SK-N-DZ (cell line): ENCODE measurements at regions not wholly inside any gene's neighbourhood (a gene's known extent, or its start where the extent isn't known, plus 50 kb on each side); places are given as distances from the start of the nearest gene placed in this dataset.
A peak's percentile ranks its signal among the peaks of the same experiment; 100 is the strongest.

ENCODE experiments used
- DNase-seq: peaks from one replicate; pipeline ENCODE4 v3.0.0-alpha.2; 2015; ENCODE audit warnings: low spot score

DNA sequence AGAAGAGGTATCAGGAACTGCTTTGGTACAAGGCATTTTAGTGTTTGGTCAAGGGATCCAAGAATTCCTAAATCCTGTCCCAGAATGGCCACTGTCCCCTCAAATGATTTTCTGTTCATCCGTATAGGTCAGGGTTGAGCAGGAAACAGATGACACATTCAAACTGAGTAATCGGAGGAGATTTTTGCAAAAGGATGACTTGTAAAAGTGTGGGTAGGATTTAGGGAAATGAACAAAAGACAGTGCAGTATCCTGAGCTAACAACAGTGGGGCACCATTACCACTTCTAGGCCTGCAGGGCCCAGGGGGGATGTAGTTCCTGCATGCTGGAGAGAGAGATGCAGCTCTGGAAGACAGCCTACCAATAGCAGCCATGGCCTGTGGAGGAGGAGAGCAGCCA, 290.1 kb downstream of the ZSWIM6 start:
- no peak for DNase-seq

DNA sequence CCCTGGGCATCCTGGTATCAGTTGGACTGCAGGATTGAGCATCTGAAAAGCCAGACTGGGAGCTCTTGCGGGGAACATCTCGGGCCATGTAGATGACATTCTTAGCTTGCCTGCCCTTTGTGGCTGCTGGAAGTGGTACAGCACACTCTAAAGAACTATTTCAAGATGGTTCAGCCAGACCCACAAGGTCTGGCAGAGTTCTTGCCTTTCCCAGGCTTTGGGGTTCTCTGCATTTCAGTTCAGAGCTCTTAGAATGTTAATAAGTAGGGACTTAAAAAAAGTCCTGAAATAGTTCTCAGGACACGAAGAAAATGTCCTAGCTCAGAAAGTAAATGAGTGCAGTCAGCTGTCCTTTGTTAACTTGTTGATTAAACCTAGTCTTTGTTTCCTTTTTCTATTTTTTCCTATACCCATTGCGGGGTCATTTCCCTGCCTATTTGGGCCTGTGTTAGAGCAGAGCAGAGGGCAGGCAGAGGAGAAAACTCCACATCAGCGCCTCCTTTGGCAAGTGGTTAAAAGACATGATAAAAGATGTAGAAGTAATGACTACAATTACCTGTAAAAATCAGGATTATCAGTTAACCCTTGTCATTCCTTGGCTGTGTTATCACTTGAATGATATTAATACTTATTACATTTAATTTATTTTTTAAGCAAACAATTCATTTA, 291.5 kb downstream of the ZSWIM6 start:
- no peak for DNase-seq

DNA sequence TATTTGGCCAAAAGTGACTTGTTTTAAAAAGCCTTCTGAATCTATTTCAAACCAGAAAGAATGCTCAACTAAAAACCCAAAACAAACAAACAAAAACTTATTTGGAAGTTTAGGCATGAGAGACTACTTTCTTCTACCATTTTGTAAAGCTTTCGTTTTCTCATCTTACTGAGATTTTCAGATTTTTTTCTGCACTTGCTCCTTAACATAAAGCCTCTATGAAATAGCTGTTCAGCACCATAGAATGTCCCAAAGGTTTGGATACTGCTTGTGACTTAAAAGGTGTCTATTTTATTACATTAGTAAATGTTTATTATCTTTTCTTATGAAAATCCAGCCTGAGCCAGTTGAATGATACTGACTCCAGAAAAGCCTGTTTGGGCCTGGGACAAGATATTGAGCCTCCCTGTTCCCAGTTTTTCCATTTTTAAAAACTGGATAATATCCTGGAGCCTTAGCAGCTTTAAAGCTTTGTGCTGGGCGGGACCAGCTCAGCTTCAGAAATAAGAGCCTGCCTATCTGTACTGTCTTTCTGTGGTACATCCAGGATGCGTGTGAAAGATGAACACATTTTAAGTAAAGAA, 292.6 kb downstream of the ZSWIM6 start:
- DNase-seq, result no peak

DNA sequence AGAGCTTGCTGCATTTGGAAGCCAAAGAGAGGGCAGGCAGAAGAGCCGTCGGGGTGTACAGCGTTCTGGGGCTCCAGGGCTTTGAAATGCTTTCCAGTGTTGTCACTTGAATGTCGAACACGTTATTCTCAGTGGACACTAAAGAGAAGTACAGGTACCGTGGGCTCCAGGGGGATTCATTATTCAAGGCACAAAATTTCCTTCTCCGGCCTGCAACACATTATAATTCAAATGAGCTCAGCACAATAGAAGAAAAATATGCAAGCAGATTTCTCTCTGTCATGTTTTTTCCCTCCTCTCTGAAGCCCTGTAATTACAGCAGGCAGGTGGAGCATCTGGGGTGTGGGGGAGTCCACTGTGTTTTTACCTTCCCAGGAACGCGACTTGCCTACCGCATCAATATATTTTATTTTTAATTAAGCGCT, 293.1 kb downstream of the ZSWIM6 start:
- DNase-seq, result no peak

DNA sequence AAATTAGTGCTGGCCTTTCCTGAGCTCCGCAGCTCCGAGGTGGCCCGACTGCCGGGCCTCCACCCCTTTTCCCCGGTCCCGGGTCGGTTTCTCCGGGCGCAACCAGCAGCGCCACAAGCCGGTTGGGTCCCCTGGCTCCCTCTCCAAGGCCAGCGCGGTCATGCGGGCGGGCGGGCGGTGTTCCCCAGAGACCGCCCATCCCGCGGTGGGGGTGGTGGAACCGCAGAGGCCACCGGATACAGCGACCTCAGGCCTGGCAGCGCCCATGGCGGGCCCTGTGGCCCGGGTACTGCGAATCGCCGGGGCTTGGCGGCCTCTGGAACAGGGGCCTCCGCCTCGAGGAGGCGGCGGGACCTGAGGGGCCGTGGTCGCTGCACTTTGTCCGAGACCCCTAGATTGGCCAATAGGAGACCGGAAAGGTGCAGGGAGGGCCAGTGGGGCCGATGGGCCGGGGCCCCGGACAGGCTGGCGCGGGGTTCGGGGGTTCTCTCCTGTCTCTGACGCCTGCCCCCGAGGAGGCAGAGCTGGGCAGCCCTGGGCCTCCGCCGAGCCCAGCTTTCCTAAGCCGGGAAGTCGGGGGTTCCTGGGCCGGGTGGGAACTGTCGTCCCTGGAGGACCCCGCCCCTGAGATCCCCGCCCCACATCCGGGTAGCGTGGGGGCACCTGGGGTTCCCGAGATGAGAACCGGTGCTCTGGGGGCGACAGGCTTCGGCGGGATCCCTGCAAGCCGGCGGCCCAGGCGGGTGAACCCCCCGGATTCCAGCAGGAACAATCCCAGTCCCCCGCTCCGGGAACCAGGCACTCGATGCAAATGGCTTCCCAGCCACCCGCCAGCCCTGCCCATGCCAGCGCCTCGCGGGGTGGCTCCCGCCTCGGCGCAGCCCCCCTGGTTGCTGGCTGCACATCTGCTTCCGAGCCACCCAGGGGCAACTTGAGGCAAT, 293.9 kb downstream of the ZSWIM6 start:
- DNase-seq, result no peak

DNA sequence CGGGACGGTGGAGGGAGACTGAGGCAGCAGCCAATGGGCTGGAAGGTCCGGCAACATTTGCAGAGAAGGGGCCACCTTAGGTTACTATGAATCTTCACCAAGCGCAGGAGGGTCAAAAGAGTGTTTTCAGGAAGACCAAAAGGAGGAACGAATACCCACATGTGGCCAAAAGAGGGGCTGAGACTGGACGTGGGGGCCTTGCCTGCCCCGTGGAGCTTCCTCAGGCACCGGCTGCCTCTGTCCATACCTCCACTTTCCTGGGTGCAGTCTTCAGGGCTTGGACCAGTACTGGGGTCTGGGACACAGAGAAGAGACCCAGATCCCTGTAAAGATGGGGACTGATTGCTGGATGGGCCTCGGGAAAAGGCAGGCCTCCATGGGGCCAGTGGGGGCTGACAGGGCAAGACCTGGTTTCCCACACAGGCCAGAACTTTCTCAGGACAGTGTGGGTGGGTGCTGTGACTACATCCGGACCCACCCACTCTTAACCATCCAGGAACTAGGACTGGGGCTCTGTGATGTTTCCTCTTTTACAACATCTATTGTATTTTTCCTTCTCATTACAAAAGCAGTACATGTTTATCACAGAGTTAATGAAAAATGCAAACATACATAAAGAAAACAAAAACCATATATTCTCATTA, 294.7 kb downstream of the ZSWIM6 start:
- DNase-seq, result no peak

DNA sequence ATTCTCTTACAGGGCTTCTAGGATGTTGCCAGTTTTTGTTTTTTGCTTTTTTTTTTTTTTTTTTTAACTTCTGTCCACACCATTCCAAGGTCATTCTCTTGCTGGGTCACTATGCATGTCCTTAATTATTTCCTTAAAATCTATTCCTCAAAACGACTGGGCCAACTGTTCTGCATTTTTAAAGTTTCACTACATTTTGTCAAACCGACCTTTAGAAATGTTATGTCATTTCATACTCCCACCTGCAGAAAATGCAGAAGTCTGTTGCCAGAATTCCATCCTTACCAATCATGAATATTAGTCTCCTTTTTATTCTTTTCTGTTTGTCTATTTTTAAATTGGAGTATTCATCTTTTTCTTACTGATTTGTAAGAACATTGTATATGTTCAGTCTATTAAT, 295.5 kb downstream of the ZSWIM6 start:
- no peak for DNase-seq

DNA sequence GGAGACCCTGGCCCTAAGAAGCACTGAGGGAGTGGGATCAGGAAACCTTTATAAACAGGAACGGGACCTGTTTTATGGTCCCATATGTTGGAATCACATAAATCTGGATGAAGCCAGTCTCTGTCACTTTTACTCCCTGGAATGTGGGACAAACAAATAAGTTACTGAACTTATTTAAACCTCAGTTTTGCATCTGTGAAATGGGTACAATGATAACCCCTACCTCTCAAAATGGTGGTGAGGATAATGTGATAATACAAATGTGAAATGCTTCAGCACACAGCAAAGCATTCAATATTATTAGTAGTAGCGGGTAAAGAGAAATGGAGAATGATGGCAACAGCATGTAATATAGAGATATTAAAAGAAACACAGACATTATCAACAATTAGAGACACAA, 298.9 kb downstream of the ZSWIM6 start:
- DNase-seq, result no peak

DNA sequence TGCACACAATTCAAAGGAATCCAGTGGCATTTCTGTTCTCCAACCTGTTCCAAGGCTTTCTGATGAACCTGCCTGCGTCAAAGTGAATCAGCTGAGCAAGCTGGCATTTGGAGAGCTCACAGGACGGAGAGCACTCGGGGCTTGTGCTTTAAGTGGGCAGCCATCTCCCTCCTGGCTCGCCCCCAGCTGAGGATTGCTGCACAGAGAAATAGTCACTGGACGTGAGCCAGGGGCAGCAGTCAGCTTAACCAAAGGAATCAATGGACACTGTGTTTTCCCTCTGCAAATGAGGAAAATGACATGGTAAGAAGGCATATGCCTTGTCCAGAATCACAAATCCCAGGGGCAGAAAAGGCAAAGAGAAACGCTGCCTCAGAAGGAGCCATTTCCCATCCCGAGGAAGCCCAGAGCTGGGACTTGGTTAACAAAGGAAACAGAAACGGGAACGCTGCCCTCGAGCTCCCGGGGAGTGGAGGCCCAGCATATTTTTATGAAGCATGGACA, 299.4 kb downstream of the ZSWIM6 start:
- DNase-seq, result no peak

DNA sequence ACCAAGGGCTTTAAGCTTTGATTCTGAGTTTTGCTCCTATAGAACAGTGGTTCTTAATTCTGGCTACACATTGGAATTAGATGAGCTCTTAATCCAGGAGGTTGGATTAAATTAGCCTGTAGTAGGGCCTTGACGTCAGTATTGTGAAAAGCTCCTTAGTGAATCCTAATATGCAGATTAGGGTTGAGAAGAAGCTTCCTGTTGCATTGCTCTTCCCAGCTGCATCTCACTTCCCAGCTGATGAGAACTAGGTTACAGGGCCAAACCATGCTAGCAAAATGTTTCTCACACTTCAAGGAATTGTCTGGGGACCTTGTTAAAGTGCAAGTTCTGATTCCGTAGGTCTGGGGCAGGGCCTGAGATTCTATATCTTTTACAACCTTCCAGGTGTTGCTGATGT, 300.0 kb downstream of the ZSWIM6 start:
- no peak for DNase-seq

DNA sequence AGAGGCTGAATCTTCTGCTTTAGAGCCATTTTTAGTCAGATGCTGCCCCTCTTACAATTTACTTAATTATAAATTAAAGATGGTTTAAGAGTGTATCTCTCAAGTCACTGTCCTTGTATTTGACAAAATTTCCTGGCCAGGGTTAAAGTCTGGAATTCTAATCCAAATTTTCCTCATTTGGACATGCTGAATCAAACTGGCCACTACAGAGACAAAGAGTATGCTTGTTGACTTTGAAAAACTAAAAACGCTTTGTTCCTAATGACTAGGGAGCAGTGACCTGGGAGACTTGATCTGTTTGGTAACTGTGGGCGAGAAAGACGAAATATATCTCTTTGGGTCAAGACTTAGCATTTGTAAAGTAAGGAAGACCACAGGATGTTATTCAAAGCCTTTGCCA, 303.2 kb downstream of the ZSWIM6 start:
- no peak for DNase-seq

DNA sequence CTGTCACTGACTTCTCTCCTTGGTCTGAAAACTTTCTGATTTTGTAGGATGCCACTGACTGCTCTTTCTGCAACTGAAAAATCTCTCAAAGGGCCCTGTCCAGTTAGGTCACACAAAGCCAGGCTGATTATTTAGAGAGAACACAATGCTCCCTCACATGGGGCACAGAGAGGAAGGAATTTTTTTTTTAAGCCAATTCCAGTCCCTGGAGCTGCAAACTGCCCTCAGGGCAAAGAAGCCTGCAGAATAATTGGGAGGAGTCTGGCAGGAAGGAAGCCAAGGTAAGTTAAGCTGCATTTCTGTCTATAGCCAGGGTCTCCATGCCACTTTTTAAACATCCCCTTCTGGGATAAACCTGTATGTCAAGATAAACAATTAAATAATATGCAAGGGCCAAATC, 305.5 kb downstream of the ZSWIM6 start:
- DNase-seq, result no peak

DNA sequence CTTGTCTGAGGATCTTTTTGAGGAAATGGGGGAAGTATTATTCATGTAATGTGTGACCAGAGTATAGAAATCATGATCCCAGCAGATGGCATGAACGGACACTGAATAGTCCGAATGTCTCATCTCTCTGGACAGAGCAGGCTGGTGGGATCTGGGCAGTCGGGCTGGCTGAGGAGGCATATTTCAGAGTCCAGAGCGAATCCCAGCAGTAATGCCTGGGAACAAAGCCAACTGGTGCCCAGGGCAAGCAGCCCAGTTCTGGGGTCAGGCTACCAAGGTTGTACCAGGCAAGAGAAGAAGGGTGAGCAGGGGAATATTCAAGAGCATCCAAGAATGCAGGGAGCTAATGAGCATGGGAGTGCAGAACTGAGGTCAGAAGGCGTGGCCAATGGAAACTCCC, 306.4 kb downstream of the ZSWIM6 start:
- no peak for DNase-seq

DNA sequence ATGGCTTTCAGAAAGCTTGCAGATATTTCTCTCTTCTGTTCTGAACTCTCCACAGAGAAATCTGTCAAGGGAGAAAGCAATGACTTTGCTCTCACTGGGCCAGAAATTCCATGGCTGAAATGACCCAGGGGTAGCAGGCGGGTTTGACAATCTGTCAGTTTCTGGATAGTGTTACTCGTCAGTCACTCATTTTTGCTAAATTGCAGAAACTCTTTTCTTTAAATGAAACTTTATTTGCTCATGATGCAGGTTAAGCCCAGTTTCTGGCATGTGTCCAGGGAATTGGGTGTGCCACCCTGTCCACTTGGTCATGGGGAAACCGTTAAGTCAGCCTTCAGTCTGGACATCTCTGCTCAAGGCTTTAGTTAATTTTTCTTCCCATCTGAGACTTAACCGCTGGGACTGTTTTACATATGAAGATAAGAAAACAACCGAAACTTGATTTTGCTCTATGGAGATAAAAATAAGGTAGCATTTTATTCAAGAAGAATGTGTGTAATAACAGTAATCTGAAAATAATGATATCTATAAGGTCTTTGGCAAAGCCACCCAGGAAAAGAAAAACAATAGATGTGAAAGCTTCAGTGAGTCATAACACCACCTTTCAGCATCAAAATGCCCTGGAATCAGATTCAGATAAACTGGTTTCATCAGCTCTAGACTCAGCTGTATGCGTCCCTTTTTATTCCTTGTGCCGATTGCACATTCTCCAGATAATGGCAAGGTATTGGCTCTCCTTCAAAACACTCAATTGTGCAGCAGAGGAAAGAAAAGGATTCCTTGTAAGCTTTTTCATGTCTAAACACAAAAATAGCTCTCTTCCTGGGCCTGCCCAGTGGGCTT, 308.3 kb downstream of the ZSWIM6 start:
- DNase-seq, result no peak

DNA sequence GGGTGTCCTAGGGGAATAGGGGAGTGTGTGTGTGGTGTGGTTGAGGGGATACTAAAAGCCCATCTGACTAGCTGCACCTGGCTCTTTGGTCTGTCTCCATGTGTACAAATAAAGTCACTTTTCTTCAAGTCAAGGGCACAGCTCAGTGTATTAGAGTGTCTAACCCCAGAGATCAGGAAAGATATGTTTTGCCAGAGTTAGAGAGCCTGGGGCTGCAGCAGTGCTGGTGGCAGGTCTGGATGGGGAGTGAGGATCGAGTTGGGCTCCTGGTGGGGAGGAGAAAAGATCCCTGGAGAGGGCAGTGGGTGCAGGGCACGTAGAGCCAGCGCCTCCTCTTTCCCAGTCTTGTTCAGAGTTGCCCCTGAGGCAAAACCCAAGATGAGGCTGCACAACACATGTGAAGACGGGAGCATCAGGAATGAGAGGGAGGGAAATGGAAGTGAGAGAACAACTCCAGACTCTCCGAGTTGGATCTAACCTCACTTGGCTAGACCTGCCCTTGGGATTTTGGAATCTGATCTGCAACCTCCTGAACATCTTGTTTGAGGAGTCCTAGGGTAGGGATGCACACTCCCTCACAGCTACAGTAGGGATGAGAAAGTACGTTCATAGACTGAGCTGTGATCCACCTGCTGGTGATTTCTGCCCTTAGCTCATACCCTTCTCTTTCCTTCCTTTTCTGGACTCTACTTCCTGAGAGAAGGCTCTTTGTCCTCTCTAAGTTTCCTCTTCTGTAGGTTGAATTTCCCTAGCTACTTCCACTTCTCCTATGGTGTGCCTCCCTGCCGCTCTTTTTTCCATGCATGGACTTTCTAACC, 309.9 kb downstream of the ZSWIM6 start:
- peak; percentile 25 for DNase-seq

DNA sequence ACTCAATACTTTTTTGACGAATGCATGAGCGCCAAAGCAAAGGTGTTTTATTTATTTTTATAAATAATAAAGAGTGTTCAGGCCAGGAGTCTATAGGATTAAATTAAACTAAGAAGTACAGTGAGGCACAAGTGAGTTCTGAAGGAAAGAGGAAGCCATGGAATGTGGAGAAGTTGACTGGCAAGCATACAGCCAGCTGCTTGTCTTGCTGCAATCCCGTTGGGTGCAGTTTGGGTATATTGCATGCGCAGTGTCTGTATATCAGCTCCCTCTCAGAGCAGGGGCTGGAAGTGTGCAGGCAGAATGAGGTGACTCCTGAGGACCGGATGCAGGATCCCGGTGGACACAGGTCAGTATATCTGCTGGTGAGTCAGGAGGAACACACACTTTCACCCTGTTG, 315.6 kb downstream of the ZSWIM6 start:
- no peak for DNase-seq

DNA sequence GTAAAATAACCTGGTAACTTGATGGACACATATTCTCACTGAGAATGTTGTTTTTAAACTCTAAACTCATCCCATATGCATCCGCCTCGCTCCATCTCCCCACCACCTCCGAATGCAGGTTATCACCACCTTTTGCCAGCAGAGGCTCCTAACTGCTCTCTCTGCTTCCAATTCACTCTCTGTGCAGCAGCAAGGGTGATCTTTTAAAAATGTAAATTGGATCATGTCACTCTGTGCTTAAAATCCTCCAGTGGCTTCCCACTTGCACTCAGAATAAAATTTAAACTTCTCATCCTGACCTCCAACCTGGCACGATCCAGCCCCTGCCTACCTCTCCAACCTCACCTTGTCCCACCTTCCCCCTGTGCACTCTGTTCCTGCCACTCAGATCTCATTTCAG, 317.2 kb downstream of the ZSWIM6 start:
- no peak for DNase-seq

DNA sequence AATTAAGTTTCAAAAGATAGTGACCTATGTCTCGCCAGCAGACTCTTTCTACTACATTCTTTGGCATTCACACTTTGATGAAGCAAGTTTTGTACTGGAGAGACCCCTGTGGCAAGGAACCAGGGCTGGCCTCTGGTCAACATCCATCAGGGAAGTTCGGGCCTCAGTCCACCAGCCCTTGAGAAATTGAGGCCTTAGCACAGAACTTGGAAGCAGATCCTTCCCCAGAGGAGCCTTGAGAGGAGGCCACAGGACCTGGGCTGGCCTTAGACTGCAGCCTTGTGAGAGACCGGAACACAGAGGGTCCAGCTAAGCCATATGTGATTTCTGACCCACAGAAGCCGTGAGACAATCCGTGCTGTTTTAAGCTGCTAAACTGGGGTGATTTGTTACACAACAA, 317.9 kb downstream of the ZSWIM6 start:
- no peak for DNase-seq

DNA sequence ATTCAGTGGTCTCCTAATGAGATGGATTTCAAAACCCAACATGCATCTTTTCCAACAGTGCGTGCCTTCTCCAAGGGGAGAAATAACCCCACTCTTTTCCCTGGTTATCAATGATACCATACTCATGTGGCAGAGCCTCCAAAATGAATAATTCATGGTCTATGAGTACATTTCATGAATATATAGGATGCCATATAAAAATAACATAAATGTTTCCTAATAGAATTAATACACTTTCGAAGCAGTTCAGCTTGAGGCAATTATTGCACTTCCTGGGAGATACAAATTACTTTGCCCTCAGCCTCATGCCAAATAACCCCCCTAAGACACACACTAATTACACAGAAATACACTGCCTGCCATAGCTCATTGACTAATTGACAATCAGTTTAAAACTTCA, 318.6 kb downstream of the ZSWIM6 start:
- no peak for DNase-seq

DNA sequence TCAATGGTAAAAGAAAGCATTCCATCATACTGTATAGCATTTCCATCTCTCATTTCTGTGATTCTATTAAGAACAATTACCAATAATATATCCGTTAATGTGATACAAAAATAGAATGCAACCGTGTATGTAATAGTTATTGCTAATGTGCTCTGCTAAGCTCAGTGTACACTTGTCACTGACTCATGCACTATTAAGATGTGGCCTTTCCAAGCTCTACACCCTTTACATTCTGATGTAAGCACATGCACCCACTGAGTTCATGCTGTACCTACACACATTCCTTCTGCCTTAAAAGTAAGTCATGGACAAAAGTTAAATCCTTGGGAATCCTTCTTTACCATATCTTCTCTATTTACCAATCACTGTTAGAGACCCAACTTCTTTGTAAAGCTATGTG, 319.1 kb downstream of the ZSWIM6 start:
- DNase-seq, result no peak
